Peyer's patch (tissue), 4 donors: ENCODE measurements at regions not wholly inside any gene's neighbourhood (a gene's known extent, or its start where the extent isn't known, plus 50 kb on each side); places are given as distances from the start of the nearest gene placed in this dataset.

Source experiments
- CTCF ChIP-seq, 6 experiments: fragments of 450-650 bp in 4 of 6; fragments of 200-600 bp in 2 of 6; sonication (generic) in 1 of 6; IDR thresholded peaks; one replicate each; pipeline ENCODE4 v1.5.1; 2017 to 2019; ENCODE audit warnings: antibody characterized with exemption in 6 of 6, mild to moderate bottlenecking in 3 of 6, moderate library complexity in 1 of 6
- POLR2A ChIP-seq, 2 donors: fragments of 450-650 bp; IDR thresholded peaks; one replicate each; pipeline ENCODE4 v1.5.1; 2017; ENCODE audit warnings: antibody characterized with exemption in 2 of 2, mild to moderate bottlenecking in 2 of 2, moderate library complexity in 2 of 2

DNA sequence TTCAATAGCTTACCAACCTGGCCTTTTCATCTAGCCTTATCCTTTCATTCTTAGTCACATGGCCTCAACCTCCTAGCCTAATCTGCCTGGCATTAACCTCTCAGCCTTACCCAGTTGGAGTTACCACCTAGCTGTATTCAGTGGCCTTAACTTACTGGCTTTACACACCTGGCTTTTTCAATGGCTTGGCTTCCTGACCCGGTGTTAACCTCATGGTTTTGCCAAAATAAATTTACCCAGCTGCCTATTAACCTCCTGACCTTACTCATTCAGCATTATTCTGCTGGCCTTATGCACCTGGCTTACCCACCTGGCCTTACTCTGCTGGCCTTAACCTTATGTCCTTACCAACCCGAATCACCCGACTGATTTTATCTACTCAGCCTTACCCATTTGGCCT is 135.5 kb upstream of the ZSWIM2 start:
- TF ChIP-seq CTCF (IDR thresholded peaks at IDR 0.05) = no peak
- TF ChIP-seq POLR2A (IDR thresholded peaks at IDR 0.05) = no peak
